HEK293 (cell line): ENCODE measurements at regions not wholly inside any gene's neighbourhood (a gene's known extent, or its start where the extent isn't known, plus 50 kb on each side); places are given as distances from the start of the nearest gene placed in this dataset.

Experiments used
- CTCF ChIA-PET: fragments of 350-600 bp; formaldehyde crosslinking; extraction: SDS; loops from one replicate; lab custom pipeline; 2021; ENCODE audit warnings: antibody characterized with exemption; lab: Yijun Ruan, JAX
- POLR2A ChIA-PET: fragments of 300-600 bp; formaldehyde crosslinking; extraction: SDS; loops from one replicate; lab custom pipeline; 2020; ENCODE audit warnings: antibody characterized with exemption, inconsistent platforms; lab: Yijun Ruan, JAX
- H3K27ac ChIP-seq: fragments of 200-500 bp; sonication (Bioruptor generic); 2 replicates; pipeline ENCODE4 v1.5.1; 2014; ENCODE audit warnings: low read depth, low read length, control low read depth, inconsistent platforms; ENCODE audit errors: extremely low read depth
- H3K36me3 ChIP-seq, 2 experiments: fragments of 200-500 bp in 1 of 2; sonication (Bioruptor generic) in 1 of 2; 1 replicate in 1 of 2; 2 replicates in 1 of 2; pipeline ENCODE4 v1.5.1; 2014 to 2017; ENCODE audit warnings: inconsistent platforms in 2 of 2, low read length in 2 of 2; ENCODE audit not compliant: control insufficient read depth in 2 of 2, insufficient read depth in 1 of 2
- H3K4me1 ChIP-seq: fragments of 200-500 bp; sonication (Bioruptor generic); 2 replicates; pipeline ENCODE4 v1.5.1; 2014; ENCODE audit warnings: mild to moderate bottlenecking, low read length, inconsistent platforms; ENCODE audit not compliant: control insufficient read depth, insufficient read depth
- H3K4me3 ChIP-seq: 2 replicates; pipeline ENCODE4 v1.5.1; 2011; ENCODE audit warnings: low read depth, mild to moderate bottlenecking, control low read depth, low read length, moderate library complexity
- H3K9me3 ChIP-seq: fragments of 200-500 bp; sonication (Bioruptor generic); 2 replicates; pipeline ENCODE4 v1.5.1; 2014; ENCODE audit warnings: low read depth, low read length, inconsistent platforms; ENCODE audit not compliant: control insufficient read depth, insufficient read depth
- AEBP2 ChIP-seq: fragments of 450-650 bp; formaldehyde crosslinking; IDR thresholded peaks from 2 replicates; pipeline ENCODE4 v1.5.1; 2016; ENCODE audit warnings: missing biosample characterization, missing genetic modification characterization, borderline replicate concordance
- FEZF1 ChIP-seq: fragments of 450-650 bp; formaldehyde crosslinking; IDR thresholded peaks from 2 replicates; pipeline ENCODE4 v1.5.1; 2016; ENCODE audit warnings: missing biosample characterization, missing genetic modification characterization
- GLI4 ChIP-seq: fragments of 450-650 bp; formaldehyde crosslinking; IDR thresholded peaks from 2 replicates; pipeline ENCODE4 v1.5.1; 2016; ENCODE audit warnings: missing biosample characterization, missing genetic modification characterization
- GLIS2 ChIP-seq: fragments of 450-650 bp; formaldehyde crosslinking; IDR thresholded peaks from 2 replicates; pipeline ENCODE4 v1.5.1; 2016; ENCODE audit warnings: missing biosample characterization, missing genetic modification characterization
- HOXA7 ChIP-seq: sonication (generic); formaldehyde crosslinking; IDR thresholded peaks from 2 replicates; pipeline ENCODE4 v1.8.1; 2022; ENCODE audit warnings: missing genetic modification reagents, borderline replicate concordance
- HOXC10 ChIP-seq: sonication (generic); formaldehyde crosslinking; IDR thresholded peaks from 2 replicates; pipeline ENCODE4 v1.8.1; 2023; ENCODE audit warnings: mild to moderate bottlenecking, missing genetic modification reagents
- IKZF3 ChIP-seq: fragments of 450-650 bp; IDR thresholded peaks from 2 replicates; pipeline ENCODE4 v1.5.0; 2018; ENCODE audit warnings: missing biosample characterization, mild to moderate bottlenecking, missing genetic modification characterization, moderate library complexity
- KLF10 ChIP-seq: fragments of 450-650 bp; IDR thresholded peaks from 2 replicates; pipeline ENCODE4 v1.5.1; 2018; ENCODE audit warnings: missing biosample characterization, mild to moderate bottlenecking, missing genetic modification characterization
- KLF16 ChIP-seq: fragments of 450-650 bp; formaldehyde crosslinking; IDR thresholded peaks from 2 replicates; pipeline ENCODE4 v1.5.1; 2017; ENCODE audit warnings: missing biosample characterization, missing genetic modification characterization
- KLF17 ChIP-seq: fragments of 450-650 bp; formaldehyde crosslinking; IDR thresholded peaks from 2 replicates; pipeline ENCODE4 v1.5.1; 2016; ENCODE audit warnings: missing biosample characterization, missing genetic modification characterization
- KLF8 ChIP-seq: fragments of 450-650 bp; formaldehyde crosslinking; IDR thresholded peaks from 2 replicates; pipeline ENCODE4 v1.5.1; 2016; ENCODE audit warnings: missing biosample characterization, missing genetic modification characterization
- OVOL3 ChIP-seq: fragments of 450-650 bp; formaldehyde crosslinking; IDR thresholded peaks from 2 replicates; pipeline ENCODE4 v1.5.1; 2016; ENCODE audit warnings: missing biosample characterization, missing genetic modification characterization
- PBX3 ChIP-seq: sonication (generic); formaldehyde crosslinking; IDR thresholded peaks from 2 replicates; pipeline ENCODE4 v1.8.1; 2022; ENCODE audit warnings: mild to moderate bottlenecking, moderate library complexity, missing genetic modification reagents
- YY1 ChIP-seq: fragments of 450-650 bp; formaldehyde crosslinking; IDR thresholded peaks from 2 replicates; pipeline ENCODE4 v1.5.1; 2018; ENCODE audit warnings: missing biosample characterization, missing genetic modification characterization
- ZBTB17 ChIP-seq: fragments of 450-650 bp; formaldehyde crosslinking; IDR thresholded peaks from 2 replicates; pipeline ENCODE4 v1.5.1; 2016; ENCODE audit warnings: missing biosample characterization, missing genetic modification characterization
- ZBTB26 ChIP-seq: fragments of 450-650 bp; formaldehyde crosslinking; optimal IDR thresholded peaks from 2 replicates; pipeline ENCODE3; 2016; ENCODE audit warnings: missing biosample characterization, mild to moderate bottlenecking, missing genetic modification characterization
- ZFP41 ChIP-seq: fragments of 450-650 bp; formaldehyde crosslinking; IDR thresholded peaks from 2 replicates; pipeline ENCODE4 v1.5.1; 2016; ENCODE audit warnings: missing biosample characterization, missing genetic modification characterization, borderline replicate concordance
- ZNF140 ChIP-seq: fragments of 450-650 bp; formaldehyde crosslinking; IDR thresholded peaks from 2 replicates; pipeline ENCODE4 v1.5.1; 2016; ENCODE audit warnings: missing biosample characterization, missing genetic modification characterization
- ZNF155 ChIP-seq: fragments of 450-650 bp; formaldehyde crosslinking; IDR thresholded peaks from 2 replicates; pipeline ENCODE4 v1.5.1; 2016; ENCODE audit warnings: missing biosample characterization, missing genetic modification characterization
- ZNF221 ChIP-seq: fragments of 450-650 bp; formaldehyde crosslinking; IDR thresholded peaks from 2 replicates; pipeline ENCODE4 v1.5.1; 2017; ENCODE audit warnings: missing biosample characterization, missing genetic modification characterization, borderline replicate concordance
- ZNF354C ChIP-seq: fragments of 450-650 bp; formaldehyde crosslinking; IDR thresholded peaks from 2 replicates; pipeline ENCODE4 v1.5.1; 2016; ENCODE audit warnings: missing biosample characterization, missing genetic modification characterization, low read depth, borderline replicate concordance
- ZNF514 ChIP-seq: fragments of 450-650 bp; formaldehyde crosslinking; IDR thresholded peaks from 2 replicates; pipeline ENCODE4 v1.5.1; 2016; ENCODE audit warnings: missing biosample characterization, missing genetic modification characterization
- ZNF544 ChIP-seq: fragments of 450-650 bp; formaldehyde crosslinking; IDR thresholded peaks from 2 replicates; pipeline ENCODE4 v1.5.0; 2017; ENCODE audit warnings: missing biosample characterization, missing genetic modification characterization
- ZNF623 ChIP-seq: fragments of 450-650 bp; formaldehyde crosslinking; IDR thresholded peaks from 2 replicates; pipeline ENCODE4 v1.5.1; 2016; ENCODE audit warnings: missing biosample characterization, missing genetic modification characterization
- ZNF701 ChIP-seq: fragments of 450-650 bp; formaldehyde crosslinking; IDR thresholded peaks from 2 replicates; pipeline ENCODE4 v1.5.1; 2016; ENCODE audit warnings: missing biosample characterization, missing genetic modification characterization
- ZNF704 ChIP-seq: fragments of 450-650 bp; formaldehyde crosslinking; IDR thresholded peaks from 2 replicates; pipeline ENCODE4 v1.5.1; 2016; ENCODE audit warnings: missing biosample characterization, missing genetic modification characterization
- ZNF791 ChIP-seq: fragments of 450-650 bp; formaldehyde crosslinking; IDR thresholded peaks from 2 replicates; pipeline ENCODE4 v1.5.1; 2016; ENCODE audit warnings: missing biosample characterization, missing genetic modification characterization

GRCh38 chr2:6183226-6183625 lies 491.0 kb downstream of the SOX11 start:
- H3K27ac ChIP-seq = no peak overlapping the region
- H3K36me3 ChIP-seq = no peaks in the 10 kb centered on the region
- ChIA-PET POLR2A (no interaction called here), CTCF (no interaction called here)
- H3K4me1 ChIP-seq = no peaks in the 10 kb centered on the region
- H3K4me3 ChIP-seq = no peak overlapping the region
- H3K9me3 ChIP-seq = no peaks in the 10 kb centered on the region
- TF ChIP-seq IKZF3 (no peak), ZBTB17 (tag by site-specific recombination) (no peak), ZFP41 (tag by site-specific recombination) (no peak), ZNF701 (tag by site-specific recombination) (no peak), ZNF354C (no peak), ZNF704 (no peak), KLF16 (no peak), ZNF791 (tag by site-specific recombination) (no peak), KLF10 (tag by site-specific recombination) (no peak), ZBTB26 (tag by site-specific recombination) (no peak), PBX3 (CRISPR knock-in tag) (no peak), KLF8 (tag by site-specific recombination) (no peak), ZNF544 (tag by site-specific recombination) (no peak), HOXA7 (CRISPR knock-in tag) (no peak), YY1 (tag by site-specific recombination) (no peak), ZNF623 (tag by site-specific recombination) (no peak), ZNF221 (tag by site-specific recombination) (no peak), GLIS2 (tag by site-specific recombination) (no peak), ZNF514 (no peak), FEZF1 (tag by site-specific recombination) (no peak)

GRCh38 chr2:6184532-6185292 lies 492.5 kb downstream of the SOX11 start:
- no peaks in the 10 kb centered on the region for H3K9me3 ChIP-seq
- no peaks in the 10 kb centered on the region for H3K36me3 ChIP-seq
- H3K27ac ChIP-seq = no peak overlapping the region
- POLR2A ChIA-PET = no interaction called here
- no peak overlapping the region for H3K4me3 ChIP-seq
- CTCF ChIA-PET = no interaction called here
- H3K4me1 ChIP-seq = no peaks in the 10 kb centered on the region
- TF ChIP-seq AEBP2 (no peak), ZNF140 (tag by site-specific recombination) (no peak), ZNF155 (tag by site-specific recombination) (no peak), OVOL3 (tag by site-specific recombination) (no peak), KLF10 (tag by site-specific recombination) (no peak), HOXC10 (CRISPR knock-in tag) (no peak), GLI4 (tag by site-specific recombination) (no peak), KLF17 (tag by site-specific recombination) (no peak)
